Tibial artery (tissue), 4 donors: ENCODE measurements at regions not wholly inside any gene's neighbourhood (a gene's known extent, or its start where the extent isn't known, plus 50 kb on each side); places are given as distances from the start of the nearest gene placed in this dataset.

ENCODE experiments used
- DNase-seq, 2 donors: peaks; one replicate each; pipeline ENCODE4 v3.0.0-alpha.2; 2019
- H3K27ac ChIP-seq, 2 donors: fragments of 200-600 bp; sonication (generic) in 1 of 2; 1 replicate in 1 of 2; 2 replicates in 1 of 2; pipeline ENCODE4 v1.5.1; 2018 to 2019; ENCODE audit warnings: mild to moderate bottlenecking in 1 of 2
- H3K27me3 ChIP-seq, 2 donors: fragments of 200-600 bp; sonication (generic) in 1 of 2; one replicate each; pipeline versions ENCODE4 v1.5.1 to v1.6.0; 2016 to 2019
- H3K36me3 ChIP-seq, 3 donors: fragments of 200-600 bp; sonication (generic) in 2 of 3; one replicate each; pipeline ENCODE4 v1.5.1; 2016 to 2019; ENCODE audit warnings: mild to moderate bottlenecking in 2 of 3
- H3K4me1 ChIP-seq, 4 donors: fragments of 200-600 bp; sonication (generic) in 2 of 4; 1 replicate in 3 of 4; 2 replicates in 1 of 4; pipeline ENCODE4 v1.5.1; 2016 to 2019
- H3K4me3 ChIP-seq, 2 donors: fragments of 200-600 bp; sonication (generic) in 1 of 2; 1 replicate in 1 of 2; 2 replicates in 1 of 2; pipeline ENCODE4 v1.5.1; 2018 to 2019; ENCODE audit warnings: mild to moderate bottlenecking in 2 of 2
- H3K9me3 ChIP-seq, 3 donors: fragments of 200-600 bp; sonication (generic) in 1 of 3; one replicate each; pipeline ENCODE4 v1.5.1; 2016 to 2019
- CTCF ChIP-seq, 2 experiments: fragments of 200-600 bp in 1 of 2; fragments of 450-650 bp in 1 of 2; IDR thresholded peaks; one replicate each; pipeline ENCODE4 v1.5.1; 2017 to 2019; ENCODE audit warnings: antibody characterized with exemption in 2 of 2, mild to moderate bottlenecking in 1 of 2, moderate library complexity in 1 of 2
- intact Hi-C: fragments of 100-400 bp; cut with DNase I; formaldehyde crosslinking; loops from one replicate; pipeline ENCODE4 v1.15.0; 2023; ENCODE audit warnings: low total_unique reads

- intact Hi-C loops = no loop called here
- Histone ChIP-seq H3K36me3 (no peaks in the 10 kb centered on the region), H3K4me3 (no peak overlapping the region), H3K4me1 (peaks cover 0 to 49% (median 9%) of the 10 kb centered on the region in 4 donors), H3K9me3 (peaks cover 0 to 3% (median 0%) of the 10 kb centered on the region in 3 donors), H3K27ac (peak overlapping the region; percentile 15 to 21), H3K27me3 (no peaks in the 10 kb centered on the region)
- no peak for DNase-seq
- no peak for TF ChIP-seq CTCF (IDR thresholded peaks at IDR 0.05)
Measured at GRCh38 chr3:36214460-36214859, 165.8 kb upstream of the STAC start.

- intact Hi-C loops = no loop called here
- H3K27ac ChIP-seq = peak overlapping the region; percentile 15 to 21
- no peak for TF ChIP-seq CTCF (IDR thresholded peaks at IDR 0.05)
- H3K9me3 ChIP-seq = peaks cover 0 to 3% (median 0%) of the 10 kb centered on the region in 3 donors
- H3K4me1 ChIP-seq = peaks cover 0 to 53% (median 10%) of the 10 kb centered on the region in 4 donors
- DNase-seq = no peak
- H3K27me3 ChIP-seq = no peaks in the 10 kb centered on the region
- no peaks in the 10 kb centered on the region for H3K36me3 ChIP-seq
- no peak overlapping the region for H3K4me3 ChIP-seq
Measured at GRCh38 chr3:36215241-36215640, 165.1 kb upstream of the STAC start.

GRCh38 chr3:36219398-36219797 is 160.9 kb upstream of the STAC start:
- TF ChIP-seq CTCF (IDR thresholded peaks at IDR 0.05) = no peak
- Histone ChIP-seq H3K36me3 (no peaks in the 10 kb centered on the region), H3K4me3 (no peak overlapping the region), H3K27me3 (no peaks in the 10 kb centered on the region), H3K27ac (no peak overlapping the region), H3K4me1 (peaks cover 0 to 22% (median 7%) of the 10 kb centered on the region in 4 donors), H3K9me3 (peaks cover 0 to 3% (median 0%) of the 10 kb centered on the region in 3 donors)
- intact Hi-C loops = no loop called here
- DNase-seq = no peak

- Histone ChIP-seq H3K4me1 (peaks cover 0 to 14% (median 1%) of the 10 kb centered on the region in 4 donors), H3K36me3 (no peaks in the 10 kb centered on the region), H3K27me3 (no peaks in the 10 kb centered on the region), H3K9me3 (peaks cover 0 to 3% (median 0%) of the 10 kb centered on the region in 3 donors), H3K4me3 (no peak overlapping the region), H3K27ac (no peak overlapping the region)
- no peak for TF ChIP-seq CTCF (IDR thresholded peaks at IDR 0.05)
- intact Hi-C loops = no loop called here
- DNase-seq = no peak
Measured at GRCh38 chr3:36220173-36220572, 160.1 kb upstream of the STAC start.

- H3K27ac ChIP-seq = no peak overlapping the region
- no peak for DNase-seq
- no peak overlapping the region for H3K4me3 ChIP-seq
- no peaks in the 10 kb centered on the region for H3K27me3 ChIP-seq
- no peaks in the 10 kb centered on the region for H3K36me3 ChIP-seq
- H3K9me3 ChIP-seq = peaks cover 0 to 3% (median 0%) of the 10 kb centered on the region in 3 donors
- intact Hi-C loops = no loop called here
- peaks cover 0 to 8% (median 1%) of the 10 kb centered on the region in 4 donors for H3K4me1 ChIP-seq
- TF ChIP-seq CTCF (IDR thresholded peaks at IDR 0.05) = no peak
Measured at GRCh38 chr3:36221975-36222374, 158.3 kb upstream of the STAC start.

GRCh38 chr3:36227980-36228379 is 152.3 kb upstream of the STAC start:
- Histone ChIP-seq H3K36me3 (no peaks in the 10 kb centered on the region), H3K4me3 (no peak overlapping the region), H3K4me1 (no peaks in the 10 kb centered on the region), H3K27me3 (no peaks in the 10 kb centered on the region), H3K9me3 (no peaks in the 10 kb centered on the region), H3K27ac (no peak overlapping the region)
- no peak for TF ChIP-seq CTCF (IDR thresholded peaks at IDR 0.05)
- no peak for DNase-seq
- intact Hi-C loops = no loop called here
